Caco-2 (cell line): ENCODE measurements at regions not wholly inside any gene's neighbourhood (a gene's known extent, or its start where the extent isn't known, plus 50 kb on each side); places are given as distances from the start of the nearest gene placed in this dataset.
A peak's percentile ranks its signal among the peaks of the same experiment; 100 is the strongest.

ENCODE experiments used
- BruUV-seq: library from RNA; stranded (reverse); fragments of 400-500 nt; replicated peaks from 2 replicates; lab custom pipeline; 2021; lab: Mats Ljungman, UMichigan
- CTCF ChIA-PET: fragments of 300-600 bp; sonication (Branson Sonifier 250); formaldehyde crosslinking; loops from one replicate; lab custom pipeline; 2022; ENCODE audit warnings: antibody characterized with exemption; lab: Charles Lee
- POLR2A ChIA-PET: fragments of 300-600 bp; sonication (Branson Sonifier 250); formaldehyde crosslinking; loops from one replicate; lab custom pipeline; 2022; ENCODE audit warnings: antibody characterized with exemption; lab: Charles Lee
- DNase-seq, 2 experiments: peaks; one replicate each; pipeline versions ENCODE4 v3.0.0 to v3.0.0-alpha.2; 2020 to 2022
- H3K27me3 ChIP-seq: replicated peaks from 2 replicates; pipeline ENCODE4 v1.6.0; 2011; ENCODE audit warnings: low read length; ENCODE audit not compliant: control insufficient read depth, insufficient read depth
- H3K36me3 ChIP-seq: 2 replicates; pipeline ENCODE4 v1.5.1; 2011; ENCODE audit warnings: low read length; ENCODE audit not compliant: control insufficient read depth, insufficient read depth
- H3K4me1 ChIP-seq: fragments of 250-450 bp; sonication (Bioruptor Pico); 2 replicates; pipeline ENCODE4 v1.5.1; 2020; ENCODE audit warnings: mild to moderate bottlenecking
- H3K4me3 ChIP-seq: 2 replicates; pipeline ENCODE4 v1.5.1; 2011; ENCODE audit warnings: low read depth, mild to moderate bottlenecking, control low read depth, low read length
- H3K9me3 ChIP-seq: fragments of 250-450 bp; sonication (Bioruptor Pico); 2 replicates; pipeline ENCODE4 v1.5.1; 2020; ENCODE audit warnings: mild to moderate bottlenecking, moderate library complexity
- H3K27ac Mint-ChIP-seq: one replicate; pipeline ENCODE4 v1.8.0; 2022; ENCODE audit warnings: mixed read lengths; ENCODE audit not compliant: unreplicated experiment
- H3K27me3 Mint-ChIP-seq: one replicate; pipeline ENCODE4 v1.8.0; 2022; ENCODE audit warnings: mixed read lengths; ENCODE audit not compliant: insufficient read depth, unreplicated experiment
- H3K36me3 Mint-ChIP-seq: one replicate; pipeline ENCODE4 v1.8.0; 2022; ENCODE audit warnings: mild to moderate bottlenecking, mixed read lengths; ENCODE audit not compliant: insufficient read depth, unreplicated experiment
- H3K4me1 Mint-ChIP-seq: one replicate; pipeline ENCODE4 v1.8.0; 2022; ENCODE audit warnings: low read depth, mixed read lengths; ENCODE audit not compliant: unreplicated experiment
- H3K4me3 Mint-ChIP-seq: one replicate; pipeline ENCODE4 v1.8.0; 2022; ENCODE audit warnings: mild to moderate bottlenecking, moderate library complexity, mixed read lengths; ENCODE audit not compliant: unreplicated experiment
- H3K9me3 Mint-ChIP-seq: one replicate; pipeline ENCODE4 v1.8.0; 2022; ENCODE audit warnings: mixed read lengths; ENCODE audit not compliant: unreplicated experiment
- intact Hi-C: fragments of 100-400 bp; cut with micrococcal nuclease; formaldehyde crosslinking; loops from one replicate; pipeline ENCODE4 v1.10.0; 2022; ENCODE audit not compliant: unreplicated experiment
- TF ChIP-seq, protein P1 (sequence below), 2 experiments: fragments of 200-600 bp in 1 of 2; IDR thresholded peaks; 1 replicate in 1 of 2; 2 replicates in 1 of 2; pipeline versions ENCODE4 v1.5.1 to v1.8.0; 2011 to 2022; ENCODE audit warnings: antibody characterized with exemption in 1 of 2, control low read depth in 1 of 2, inconsistent platforms in 1 of 2, low read depth in 1 of 2, low read length in 1 of 2, mild to moderate bottlenecking in 1 of 2, moderate library complexity in 1 of 2; ENCODE audit not compliant: insufficient read depth in 1 of 2, severe bottlenecking in 1 of 2, unreplicated experiment in 1 of 2

DNA sequence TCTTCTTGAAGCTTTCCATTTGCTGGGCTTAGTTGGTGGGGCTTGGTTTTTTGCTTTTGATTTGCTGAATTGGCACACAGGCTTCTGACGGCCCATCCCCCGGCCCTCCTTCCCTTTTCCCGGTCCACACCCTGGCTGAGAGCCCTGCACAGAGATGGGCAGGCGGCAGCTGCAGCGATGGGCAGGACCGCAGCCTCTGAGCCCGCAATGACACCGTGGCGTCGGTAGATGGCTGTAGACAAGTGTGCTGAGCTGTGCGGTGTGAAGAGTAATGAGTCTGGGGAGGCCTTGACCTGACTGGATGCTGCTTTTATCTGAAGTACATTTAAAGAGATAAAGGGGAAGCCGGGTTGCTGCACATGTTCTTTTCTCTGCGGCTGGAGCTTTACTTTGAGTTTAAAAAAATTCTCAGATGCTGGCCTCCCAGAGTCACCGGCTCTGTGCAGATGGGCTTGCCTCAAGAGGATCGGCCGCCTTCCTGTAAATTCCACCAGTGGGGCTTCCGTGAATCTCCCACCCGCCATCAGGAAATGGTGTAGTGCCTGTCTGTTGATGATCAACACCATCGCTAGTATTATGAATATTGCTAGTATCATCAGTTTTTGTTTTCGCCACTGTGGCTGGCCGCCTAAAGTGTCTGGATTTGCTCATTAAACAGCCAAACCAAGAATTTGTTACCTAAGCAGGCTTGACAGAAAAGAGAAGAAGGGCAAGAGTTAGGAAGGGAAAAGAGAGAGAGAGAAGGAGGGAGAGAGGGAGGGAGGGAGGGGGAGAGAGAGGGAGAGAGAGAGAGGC is 245.6 kb upstream of the RBFOX1 start:
- BruUV-seq = no TSS peak
- Mint-ChIP-seq H3K9me3 (no peaks in the 10 kb centered on the region), H3K27ac (no peak overlapping the region), H3K36me3 (no peaks in the 10 kb centered on the region), H3K27me3 (peaks cover 5% of the 10 kb centered on the region), H3K4me1 (no peaks in the 10 kb centered on the region), H3K4me3 (no peak overlapping the region)
- CTCF ChIA-PET = interaction anchor here (1.1 to 1.2 kb wide), 2 partner anchors 51 to 61 kb away, joined by 4 to 10 read pairs; no protein-coding TSS in a partner anchor
- Histone ChIP-seq H3K27me3 (no peaks in the 10 kb centered on the region), H3K4me3 (no peak overlapping the region), H3K36me3 (no peaks in the 10 kb centered on the region), H3K9me3 (no peaks in the 10 kb centered on the region), H3K4me1 (no peaks in the 10 kb centered on the region)
- peak; percentile 58 to 60 for DNase-seq
- intact Hi-C loops = loop anchor here (1.0 to 10.0 kb wide), 2 partner anchors 62 to 402 kb away; no protein-coding TSS in a partner anchor
- TF ChIP-seq, protein P1, sequence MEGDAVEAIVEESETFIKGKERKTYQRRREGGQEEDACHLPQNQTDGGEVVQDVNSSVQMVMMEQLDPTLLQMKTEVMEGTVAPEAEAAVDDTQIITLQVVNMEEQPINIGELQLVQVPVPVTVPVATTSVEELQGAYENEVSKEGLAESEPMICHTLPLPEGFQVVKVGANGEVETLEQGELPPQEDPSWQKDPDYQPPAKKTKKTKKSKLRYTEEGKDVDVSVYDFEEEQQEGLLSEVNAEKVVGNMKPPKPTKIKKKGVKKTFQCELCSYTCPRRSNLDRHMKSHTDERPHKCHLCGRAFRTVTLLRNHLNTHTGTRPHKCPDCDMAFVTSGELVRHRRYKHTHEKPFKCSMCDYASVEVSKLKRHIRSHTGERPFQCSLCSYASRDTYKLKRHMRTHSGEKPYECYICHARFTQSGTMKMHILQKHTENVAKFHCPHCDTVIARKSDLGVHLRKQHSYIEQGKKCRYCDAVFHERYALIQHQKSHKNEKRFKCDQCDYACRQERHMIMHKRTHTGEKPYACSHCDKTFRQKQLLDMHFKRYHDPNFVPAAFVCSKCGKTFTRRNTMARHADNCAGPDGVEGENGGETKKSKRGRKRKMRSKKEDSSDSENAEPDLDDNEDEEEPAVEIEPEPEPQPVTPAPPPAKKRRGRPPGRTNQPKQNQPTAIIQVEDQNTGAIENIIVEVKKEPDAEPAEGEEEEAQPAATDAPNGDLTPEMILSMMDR (IDR thresholded peaks at IDR 0.05; ENCODE audit: insufficient read depth in 1 of 2, low read depth in 1 of 2, low read length in 1 of 2, severe bottlenecking in 1 of 2, unreplicated experiment in 1 of 2) = peak; percentile 65 to 68
- POLR2A ChIA-PET = no interaction called here

DNA sequence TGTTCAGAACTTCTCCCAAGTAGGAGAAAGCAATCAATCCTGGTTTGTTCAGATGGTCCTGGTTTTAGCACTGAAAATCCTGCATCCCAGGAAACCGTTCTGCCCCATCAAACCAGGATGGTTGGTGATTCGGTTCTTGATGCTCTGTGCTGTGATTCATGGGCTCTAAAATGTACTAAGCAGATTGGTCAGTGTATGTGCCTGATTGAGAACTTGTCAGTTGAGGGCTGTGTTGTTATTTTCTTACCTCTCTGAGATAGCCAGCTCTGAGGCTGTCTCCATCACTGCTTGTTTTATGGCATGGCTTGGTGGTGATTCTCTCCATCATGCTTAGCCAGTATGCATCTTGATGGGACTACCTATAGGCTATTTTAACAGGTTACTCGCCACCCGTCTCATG is 246.9 kb upstream of the RBFOX1 start:
- H3K9me3 ChIP-seq = no peaks in the 10 kb centered on the region
- H3K9me3 Mint-ChIP-seq = no peaks in the 10 kb centered on the region
- intact Hi-C loops = loop anchor here (10.0 kb wide), 1 partner anchor 401 kb away; no protein-coding TSS in a partner anchor
- ChIA-PET CTCF (no interaction called here), POLR2A (no interaction called here)
- H3K27me3 Mint-ChIP-seq = peaks cover 3% of the 10 kb centered on the region
- H3K36me3 Mint-ChIP-seq = no peaks in the 10 kb centered on the region
- H3K4me1 Mint-ChIP-seq = no peaks in the 10 kb centered on the region
- H3K4me3 ChIP-seq = no peak overlapping the region
- no TSS peak for BruUV-seq
- H3K4me1 ChIP-seq = no peaks in the 10 kb centered on the region
- no peaks in the 10 kb centered on the region for H3K36me3 ChIP-seq
- H3K27ac Mint-ChIP-seq = no peak overlapping the region
- no peak overlapping the region for H3K4me3 Mint-ChIP-seq
- H3K27me3 ChIP-seq = no peaks in the 10 kb centered on the region
- TF ChIP-seq, protein P1 (IDR thresholded peaks at IDR 0.05; ENCODE audit: insufficient read depth in 1 of 2, low read depth in 1 of 2, low read length in 1 of 2, severe bottlenecking in 1 of 2, unreplicated experiment in 1 of 2) = no peak
- DNase-seq = no peak

DNA sequence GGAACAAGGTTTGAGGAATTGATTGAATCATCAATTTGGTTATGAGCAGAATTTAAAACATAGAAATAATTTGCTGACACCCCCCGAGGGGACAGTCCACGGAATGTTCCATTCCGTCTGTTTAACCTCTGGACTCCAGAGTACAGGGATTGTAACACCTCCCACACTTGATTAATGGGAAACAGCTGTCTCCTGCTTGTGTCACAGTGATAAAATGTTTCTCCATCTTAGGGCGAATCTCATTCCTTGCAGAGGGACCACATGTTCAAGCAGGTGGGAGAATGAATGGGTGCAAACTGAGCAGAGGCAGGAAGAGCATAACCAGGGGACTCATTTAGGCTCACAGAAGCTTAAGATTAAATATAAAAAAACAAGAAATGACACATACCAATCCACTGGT is 249.5 kb upstream of the RBFOX1 start:
- ChIA-PET POLR2A (no interaction called here), CTCF (interaction anchor here (0.7 kb wide), 1 partner anchor 57 kb away, joined by 3 read pairs; no protein-coding TSS in a partner anchor)
- Histone ChIP-seq H3K27me3 (no peaks in the 10 kb centered on the region), H3K4me1 (no peaks in the 10 kb centered on the region), H3K36me3 (no peaks in the 10 kb centered on the region), H3K4me3 (no peak overlapping the region), H3K9me3 (no peaks in the 10 kb centered on the region)
- no peaks in the 10 kb centered on the region for H3K4me1 Mint-ChIP-seq
- TF ChIP-seq, protein P1 (IDR thresholded peaks at IDR 0.05; ENCODE audit: insufficient read depth in 1 of 2, low read depth in 1 of 2, low read length in 1 of 2, severe bottlenecking in 1 of 2, unreplicated experiment in 1 of 2) = no peak
- no peak overlapping the region for H3K4me3 Mint-ChIP-seq
- H3K27me3 Mint-ChIP-seq = peaks cover 3% of the 10 kb centered on the region
- peak in 1 of 2 experiments; percentile 4 for DNase-seq
- no peak overlapping the region for H3K27ac Mint-ChIP-seq
- H3K36me3 Mint-ChIP-seq = no peaks in the 10 kb centered on the region
- H3K9me3 Mint-ChIP-seq = no peaks in the 10 kb centered on the region
- no TSS peak for BruUV-seq
- intact Hi-C loops = loop anchor here (10.0 kb wide), 1 partner anchor 398 kb away; no protein-coding TSS in a partner anchor
